Tibial nerve (tissue), 4 donors: ENCODE measurements at regions not wholly inside any gene's neighbourhood (a gene's known extent, or its start where the extent isn't known, plus 50 kb on each side); places are given as distances from the start of the nearest gene placed in this dataset.

Experiments used
- CTCF ChIP-seq, 5 experiments: fragments of 200-600 bp in 3 of 5; fragments of 450-650 bp in 2 of 5; sonication (generic) in 3 of 5; IDR thresholded peaks; one replicate each; pipeline ENCODE4 v1.5.1; 2016 to 2019; ENCODE audit warnings: antibody characterized with exemption in 5 of 5, mild to moderate bottlenecking in 3 of 5, moderate library complexity in 2 of 5
- EP300 ChIP-seq, 2 donors: sonication (generic); formaldehyde crosslinking; IDR thresholded peaks; one replicate each; pipeline ENCODE4 v1.6.1; 2017; ENCODE audit warnings: antibody characterized with exemption in 2 of 2, mild to moderate bottlenecking in 1 of 2
- POLR2A ChIP-seq, 2 donors: fragments of 450-650 bp; IDR thresholded peaks; one replicate each; pipeline ENCODE4 v1.6.1; 2017; ENCODE audit warnings: antibody characterized with exemption in 2 of 2, mild to moderate bottlenecking in 2 of 2, moderate library complexity in 2 of 2

GRCh38 chr11:115084231-115084630 is 405.9 kb downstream of the NXPE2 start:
- TF ChIP-seq CTCF (IDR thresholded peaks at IDR 0.05): no peak
- TF ChIP-seq POLR2A (IDR thresholded peaks at IDR 0.05): no peak
- no peak for TF ChIP-seq EP300 (IDR thresholded peaks at IDR 0.05)
